ENCODE measurements at regions not wholly inside any gene's neighbourhood (a gene's known extent, or its start where the extent isn't known, plus 50 kb on each side); places are given as distances from the start of the nearest gene placed in this dataset.

DNA sequence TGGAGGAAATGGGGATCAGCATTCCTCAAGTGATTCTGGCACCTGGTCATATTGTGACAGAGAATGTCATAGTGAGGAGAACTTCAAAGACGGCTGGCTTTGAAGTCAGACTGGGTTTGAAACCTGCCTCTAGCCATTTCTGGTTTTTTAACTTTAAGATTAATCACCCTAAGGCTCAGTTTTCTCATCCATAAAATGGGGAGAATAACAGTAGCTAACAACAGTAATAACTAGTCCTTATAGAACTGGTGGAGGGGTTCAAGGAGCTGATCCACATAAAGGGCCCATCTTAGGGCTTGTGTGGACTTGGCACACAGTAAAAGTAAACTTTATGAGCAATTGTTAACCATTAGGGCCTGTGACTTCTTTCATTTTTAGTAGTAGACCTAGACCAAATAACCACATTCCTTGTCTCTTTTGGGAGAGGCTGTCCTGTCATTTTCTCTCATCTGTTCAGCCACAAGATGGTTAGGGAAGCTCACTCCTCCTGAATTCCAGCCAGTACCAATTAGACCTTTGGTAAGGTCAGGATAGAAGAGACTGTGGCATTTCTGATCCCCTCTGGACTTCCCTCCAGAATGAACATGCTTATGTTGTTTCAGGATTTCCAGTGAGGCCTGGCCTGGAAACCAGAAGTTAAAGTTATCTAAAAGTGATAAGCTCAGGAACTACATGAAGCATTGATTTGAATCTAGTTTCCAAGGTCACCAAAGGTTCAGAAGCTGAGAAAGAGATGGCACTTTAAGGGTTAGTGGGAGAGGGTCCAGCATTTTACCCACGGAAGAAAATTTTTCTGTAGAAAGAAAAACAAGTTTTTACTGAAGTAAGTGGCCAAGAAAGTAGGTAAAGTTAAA is 159.3 kb upstream of the DPH6 start:
- TF ChIP-seq EZH2phosphoT487 (IDR thresholded peaks at IDR 0.05), result no peak
- TF ChIP-seq, protein P1, sequence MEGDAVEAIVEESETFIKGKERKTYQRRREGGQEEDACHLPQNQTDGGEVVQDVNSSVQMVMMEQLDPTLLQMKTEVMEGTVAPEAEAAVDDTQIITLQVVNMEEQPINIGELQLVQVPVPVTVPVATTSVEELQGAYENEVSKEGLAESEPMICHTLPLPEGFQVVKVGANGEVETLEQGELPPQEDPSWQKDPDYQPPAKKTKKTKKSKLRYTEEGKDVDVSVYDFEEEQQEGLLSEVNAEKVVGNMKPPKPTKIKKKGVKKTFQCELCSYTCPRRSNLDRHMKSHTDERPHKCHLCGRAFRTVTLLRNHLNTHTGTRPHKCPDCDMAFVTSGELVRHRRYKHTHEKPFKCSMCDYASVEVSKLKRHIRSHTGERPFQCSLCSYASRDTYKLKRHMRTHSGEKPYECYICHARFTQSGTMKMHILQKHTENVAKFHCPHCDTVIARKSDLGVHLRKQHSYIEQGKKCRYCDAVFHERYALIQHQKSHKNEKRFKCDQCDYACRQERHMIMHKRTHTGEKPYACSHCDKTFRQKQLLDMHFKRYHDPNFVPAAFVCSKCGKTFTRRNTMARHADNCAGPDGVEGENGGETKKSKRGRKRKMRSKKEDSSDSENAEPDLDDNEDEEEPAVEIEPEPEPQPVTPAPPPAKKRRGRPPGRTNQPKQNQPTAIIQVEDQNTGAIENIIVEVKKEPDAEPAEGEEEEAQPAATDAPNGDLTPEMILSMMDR (IDR thresholded peaks at IDR 0.05), result no peak
- no peak for TF ChIP-seq EZH2 (IDR thresholded peaks at IDR 0.05)

Measured in neural progenitor cell (in vitro differentiated cells).